Neuronal stem cell (in vitro differentiated cells): ENCODE measurements at regions not wholly inside any gene's neighbourhood (a gene's known extent, or its start where the extent isn't known, plus 50 kb on each side); places are given as distances from the start of the nearest gene placed in this dataset. TPM values are rescaled to one million over a fixed set of nuclear protein-coding genes. Genes with fewer than 3 reads are reported as not detected.
A peak's percentile ranks its signal among the peaks of the same experiment; 100 is the strongest.

Source experiments
- DNase-seq: peaks from one replicate; pipeline ENCODE4 v3.0.0-alpha.2; 2013; ENCODE audit warnings: low spot score
- H2AFZ ChIP-seq: one replicate; pipeline ENCODE4 v1.6.1; 2013; ENCODE audit warnings: mild to moderate bottlenecking, low read length, inconsistent platforms
- H2AK5ac ChIP-seq: 2 replicates; pipeline ENCODE4 v1.6.1; 2013; ENCODE audit warnings: low read depth, mild to moderate bottlenecking, inconsistent platforms, low read length, moderate library complexity, mixed read lengths
- H2BK120ac ChIP-seq: 2 replicates; pipeline ENCODE4 v1.6.1; 2013; ENCODE audit warnings: low read depth, mild to moderate bottlenecking, inconsistent platforms, low read length, moderate library complexity, mixed read lengths
- H2BK12ac ChIP-seq: one replicate; pipeline ENCODE4 v1.6.1; 2013; ENCODE audit warnings: low read length, inconsistent platforms
- H2BK15ac ChIP-seq: 2 replicates; pipeline ENCODE4 v1.6.1; 2013; ENCODE audit warnings: mild to moderate bottlenecking, low read length, inconsistent platforms, mixed read lengths
- H2BK5ac ChIP-seq: one replicate; pipeline ENCODE4 v1.6.1; 2013; ENCODE audit warnings: inconsistent platforms, mild to moderate bottlenecking, low read length, moderate library complexity
- H3K14ac ChIP-seq: one replicate; pipeline ENCODE4 v1.6.1; 2013; ENCODE audit warnings: low read length, inconsistent platforms
- H3K18ac ChIP-seq: 2 replicates; pipeline ENCODE4 v1.6.1; 2013; ENCODE audit warnings: low read length, inconsistent platforms
- H3K23ac ChIP-seq: 2 replicates; pipeline ENCODE4 v1.6.1; 2013; ENCODE audit warnings: low read depth, mild to moderate bottlenecking, mixed read lengths, low read length, inconsistent platforms; ENCODE audit not compliant: poor library complexity
- H3K27ac ChIP-seq: replicated peaks from 3 replicates; pipeline ENCODE4 v1.5.1; 2013; ENCODE audit warnings: low read length, inconsistent platforms
- H3K27me3 ChIP-seq, 3 experiments: 2 replicates each; pipeline ENCODE4 v1.6.1; 2013; ENCODE audit warnings: low read length in 3 of 3, mild to moderate bottlenecking in 2 of 3, inconsistent platforms in 1 of 3, low read depth in 1 of 3, mixed read lengths in 1 of 3, moderate library complexity in 1 of 3; ENCODE audit not compliant: control insufficient read depth in 3 of 3, insufficient read depth in 3 of 3
- H3K36me3 ChIP-seq, 2 donors: replicated peaks in 1 of 2; 2 replicates each; pipeline ENCODE4 v1.6.1; 2013; ENCODE audit warnings: low read length in 2 of 2; ENCODE audit not compliant: control insufficient read depth in 2 of 2, insufficient read depth in 2 of 2
- H3K4ac ChIP-seq: 2 replicates; pipeline ENCODE4 v1.6.1; 2013; ENCODE audit warnings: inconsistent platforms, mild to moderate bottlenecking, low read length, moderate library complexity
- H3K4me1 ChIP-seq, 2 donors: 1 replicate in 1 of 2; 2 replicates in 1 of 2; pipeline ENCODE4 v1.6.1; 2013; ENCODE audit warnings: low read length in 2 of 2, low read depth in 1 of 2; ENCODE audit not compliant: control insufficient read depth in 2 of 2, insufficient read depth in 1 of 2
- H3K4me2 ChIP-seq: one replicate; pipeline ENCODE4 v1.6.1; 2013; ENCODE audit warnings: mild to moderate bottlenecking, low read length, inconsistent platforms; ENCODE audit not compliant: insufficient read depth, poor library complexity, severe bottlenecking
- H3K4me3 ChIP-seq, 2 donors: 2 replicates each; pipeline ENCODE4 v1.5.1; 2013; ENCODE audit warnings: low read length in 2 of 2, mild to moderate bottlenecking in 2 of 2, inconsistent platforms in 1 of 2, moderate library complexity in 1 of 2
- H3K79me1 ChIP-seq: one replicate; pipeline ENCODE4 v1.6.1; 2013; ENCODE audit warnings: low read depth, mild to moderate bottlenecking, inconsistent platforms, low read length, moderate library complexity
- H3K9ac ChIP-seq: one replicate; pipeline ENCODE4 v1.6.1; 2013; ENCODE audit warnings: mild to moderate bottlenecking, low read depth, low read length, inconsistent platforms; ENCODE audit not compliant: poor library complexity
- H3K9me3 ChIP-seq, 2 donors: replicated peaks in 1 of 2; 2 replicates each; pipeline versions ENCODE3 to v1.6.1; 2013; ENCODE audit warnings: low read length in 2 of 2, mild to moderate bottlenecking in 2 of 2, inconsistent platforms in 1 of 2, low read depth in 1 of 2, mixed read lengths in 1 of 2, moderate library complexity in 1 of 2; ENCODE audit not compliant: control insufficient read depth in 2 of 2, insufficient read depth in 1 of 2
- H4K8ac ChIP-seq: one replicate; pipeline ENCODE4 v1.6.1; 2013; ENCODE audit warnings: low read depth, mild to moderate bottlenecking, inconsistent platforms, low read length, moderate library complexity
- H4K91ac ChIP-seq: one replicate; pipeline ENCODE4 v1.6.1; 2013; ENCODE audit warnings: low read length, low read depth, mild to moderate bottlenecking, inconsistent platforms; ENCODE audit not compliant: poor library complexity
- WGBS, 2 donors: extraction: QIAGEN DNeasy Blood & Tissue Kit; methylation state at CpG; one replicate each; pipeline ENCODE4 v1.1.7; 2013; ENCODE audit warnings: missing lambda C conversion rate in 2 of 2, mixed read lengths in 1 of 2; ENCODE audit not compliant: insufficient read length in 2 of 2, insufficient replicate concordance in 1 of 2; ENCODE audit errors: extremely low coverage in 2 of 2; 5-methylcytosine and 5-hydroxymethylcytosine counted together
- small RNA-seq: library from polyadenylated mRNA; stranded (forward); fragments of <200 nt; extraction: miRNeasy Mini kit (QIAGEN cat#:217004); gene quantifications from one replicate; pipeline ENCODE3, GENCODE V24; 2013; ENCODE audit not compliant: insufficient read depth

GRCh38 chr12:47293406-47293805, 213.6 kb upstream of the AMIGO2 start:
- H3K36me3 ChIP-seq = no peaks in the 10 kb centered on the region
- no peak overlapping the region for H3K4me3 ChIP-seq
- no peak overlapping the region for H3K27ac ChIP-seq
- H3K9me3 ChIP-seq = no peaks in the 10 kb centered on the region
- H2BK15ac ChIP-seq = no peak overlapping the region
- H4K8ac ChIP-seq = no peak overlapping the region
- no peak overlapping the region for H3K14ac ChIP-seq
- no CpG with 5 or more reads among the region's 13 CpGs for WGBS, 2 donors
- H3K4me1 ChIP-seq = no peaks in the 10 kb centered on the region
- H4K91ac ChIP-seq = no peak overlapping the region
- H3K18ac ChIP-seq = no peak overlapping the region
- no peak overlapping the region for H3K4me2 ChIP-seq
- DNase-seq = no peak
- H3K9ac ChIP-seq = no peak overlapping the region
- no peak overlapping the region for H2BK120ac ChIP-seq
- H3K23ac ChIP-seq = no peak overlapping the region
- no peak overlapping the region for H2BK12ac ChIP-seq
- H2BK5ac ChIP-seq = no peak overlapping the region
- H3K79me1 ChIP-seq = no peaks in the 10 kb centered on the region
- no peak overlapping the region for H2AFZ ChIP-seq
- no peak overlapping the region for H2AK5ac ChIP-seq
- H3K27me3 ChIP-seq = no peaks in the 10 kb centered on the region
- H3K4ac ChIP-seq = no peak overlapping the region

- no peak overlapping the region for H2BK5ac ChIP-seq
- H2BK12ac ChIP-seq = no peak overlapping the region
- H3K9ac ChIP-seq = no peak overlapping the region
- no peak overlapping the region for H2BK120ac ChIP-seq
- no peak overlapping the region for H4K8ac ChIP-seq
- H3K18ac ChIP-seq = no peak overlapping the region
- H3K14ac ChIP-seq = no peak overlapping the region
- H3K27me3 ChIP-seq = no peaks in the 10 kb centered on the region
- no peak overlapping the region for H3K4me3 ChIP-seq
- WGBS, 2 donors = no CpG with 5 or more reads among the region's 3 CpGs
- H3K9me3 ChIP-seq = no peaks in the 10 kb centered on the region
- H2AK5ac ChIP-seq = no peak overlapping the region
- no peak overlapping the region for H3K23ac ChIP-seq
- H3K4me1 ChIP-seq = no peaks in the 10 kb centered on the region
- peak; percentile 51 for DNase-seq
- H4K91ac ChIP-seq = no peak overlapping the region
- no peaks in the 10 kb centered on the region for H3K79me1 ChIP-seq
- peak overlapping the region; percentile 54 for H3K27ac ChIP-seq
- H2AFZ ChIP-seq = no peak overlapping the region
- no peak overlapping the region for H3K4me2 ChIP-seq
- H2BK15ac ChIP-seq = no peak overlapping the region
- H3K36me3 ChIP-seq = no peaks in the 10 kb centered on the region
- no peak overlapping the region for H3K4ac ChIP-seq
Measured at GRCh38 chr12:47286676-47287075, 206.9 kb upstream of the AMIGO2 start.

Small RNAs in the stretch of these regions (small RNA-seq; reads per million reads assigned to genes)
- not detected for gene AC004486.1
- gene MIR4494 = not detected
- not detected for gene RF00264
